HG03457 (cell line): ENCODE measurements at regions not wholly inside any gene's neighbourhood (a gene's known extent, or its start where the extent isn't known, plus 50 kb on each side); places are given as distances from the start of the nearest gene placed in this dataset.
"Not testable (repeated sequence)": the region's sequence is repeated elsewhere in the genome, so short reads cannot be mapped to it uniquely, and the experiment has no call there.

Experiments used
- ATAC-seq: cut with Tn5 transposase; IDR thresholded peaks from one replicate; pipeline ENCODE4 v1.9.1; 2021; ENCODE audit warnings: moderate number of reproducible peaks; ENCODE audit not compliant: unreplicated experiment

- no peak for ATAC-seq
Measured at GRCh38 chr20:19834287-19834686, 76.2 kb downstream of the RIN2 start.

GRCh38 chr20:19834783-19835182, 76.7 kb downstream of the RIN2 start:
- ATAC-seq = no peak

DNA sequence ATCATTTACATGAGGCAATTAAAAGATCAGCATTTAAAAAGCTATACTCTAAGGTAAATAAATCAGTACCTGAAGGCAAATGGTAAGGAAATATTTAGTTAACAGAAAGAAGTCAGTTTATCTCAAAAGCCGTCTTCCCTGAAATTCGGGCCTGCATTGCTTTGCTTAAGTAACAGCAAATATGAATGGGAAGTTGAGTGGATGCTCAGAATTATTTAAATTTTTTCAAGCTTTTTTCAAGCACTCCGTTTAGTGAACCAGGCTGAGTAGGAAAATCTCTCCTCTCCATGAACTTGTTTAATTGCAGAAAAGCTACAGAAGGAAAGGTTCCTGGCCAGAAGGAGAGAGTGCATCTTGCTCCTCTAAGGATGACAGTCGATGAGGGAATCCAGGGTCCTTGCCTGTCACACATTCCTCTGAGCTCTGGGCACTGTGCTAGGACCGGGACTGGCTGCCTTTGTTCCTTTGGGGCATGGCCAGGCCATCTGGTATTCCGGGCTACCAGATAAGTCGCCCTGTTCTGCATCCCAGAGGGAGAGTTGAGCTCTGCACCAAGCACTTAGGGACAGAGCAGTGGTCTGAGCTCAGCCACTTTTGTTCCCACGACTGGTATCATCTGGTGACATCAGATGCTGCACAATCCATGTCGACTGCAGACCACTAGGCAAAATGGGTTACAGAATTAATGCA, 77.6 kb downstream of the RIN2 start:
- ATAC-seq = no peak

GRCh38 chr20:19838468-19838867, 80.4 kb downstream of the RIN2 start:
- no peak for ATAC-seq

DNA sequence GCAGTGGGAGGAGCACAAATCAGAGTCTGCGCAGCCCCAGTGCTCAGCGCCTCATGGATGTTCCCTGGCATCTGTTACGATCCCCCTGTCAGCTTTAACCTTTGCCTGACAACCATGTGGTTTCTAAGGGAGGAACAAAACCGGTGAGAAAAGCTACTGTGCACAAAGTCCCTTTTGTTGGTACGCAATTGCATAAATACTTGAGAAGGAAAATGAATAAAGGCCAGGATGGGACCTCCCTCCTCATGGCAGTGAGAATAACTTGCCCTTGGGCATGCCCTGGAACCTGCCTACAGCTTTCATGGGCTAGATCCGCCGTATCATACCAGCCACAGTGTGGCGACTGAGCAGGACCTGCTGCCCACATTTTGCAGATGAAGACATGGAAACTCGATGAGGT, 81.0 kb downstream of the RIN2 start:
- ATAC-seq = no peak

- ATAC-seq = no peak
Measured at GRCh38 chr20:19840111-19840710, 82.2 kb downstream of the RIN2 start.

DNA sequence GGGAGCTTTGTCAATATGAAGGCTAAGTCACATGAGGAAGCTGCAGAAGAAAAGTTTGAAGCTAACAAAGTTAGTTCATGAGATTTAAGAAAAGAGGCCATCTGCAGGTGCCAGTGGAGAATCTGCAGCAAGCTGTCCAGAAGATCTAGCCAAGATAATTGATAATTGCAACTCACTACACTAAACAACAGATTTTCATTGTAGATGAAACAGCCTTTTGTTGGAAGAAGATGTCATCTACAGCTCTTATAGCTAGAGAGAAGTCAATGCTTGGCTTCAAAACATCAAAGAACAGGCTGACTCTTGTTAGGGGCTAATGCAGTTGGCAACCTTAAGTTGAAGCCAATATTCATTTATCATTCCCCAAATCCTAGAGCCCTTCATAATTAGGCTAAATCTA, 83.7 kb downstream of the RIN2 start:
- ATAC-seq = no peak

DNA sequence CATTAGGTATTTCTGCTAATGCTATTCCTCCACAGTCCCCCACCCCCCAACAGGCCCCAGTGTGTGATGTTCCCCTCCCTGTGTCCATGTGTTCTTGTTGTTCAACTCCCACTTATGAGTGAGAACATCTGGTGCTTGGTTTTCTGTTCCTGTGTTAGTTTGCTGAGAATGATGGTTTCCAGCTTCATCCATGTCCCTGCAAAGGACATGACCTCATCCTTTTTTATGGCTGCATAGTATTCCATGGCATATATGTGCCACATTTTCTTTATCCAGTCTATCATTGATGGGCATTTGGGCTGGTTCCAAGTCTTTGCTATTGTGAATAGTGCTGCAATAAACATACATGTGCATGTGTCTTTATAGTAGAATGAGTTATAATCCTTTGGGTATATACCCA, 86.8 kb downstream of the RIN2 start:
- not testable (repeated sequence) for ATAC-seq

GRCh38 chr20:19847383-19847782, 89.3 kb downstream of the RIN2 start:
- ATAC-seq = no peak

DNA sequence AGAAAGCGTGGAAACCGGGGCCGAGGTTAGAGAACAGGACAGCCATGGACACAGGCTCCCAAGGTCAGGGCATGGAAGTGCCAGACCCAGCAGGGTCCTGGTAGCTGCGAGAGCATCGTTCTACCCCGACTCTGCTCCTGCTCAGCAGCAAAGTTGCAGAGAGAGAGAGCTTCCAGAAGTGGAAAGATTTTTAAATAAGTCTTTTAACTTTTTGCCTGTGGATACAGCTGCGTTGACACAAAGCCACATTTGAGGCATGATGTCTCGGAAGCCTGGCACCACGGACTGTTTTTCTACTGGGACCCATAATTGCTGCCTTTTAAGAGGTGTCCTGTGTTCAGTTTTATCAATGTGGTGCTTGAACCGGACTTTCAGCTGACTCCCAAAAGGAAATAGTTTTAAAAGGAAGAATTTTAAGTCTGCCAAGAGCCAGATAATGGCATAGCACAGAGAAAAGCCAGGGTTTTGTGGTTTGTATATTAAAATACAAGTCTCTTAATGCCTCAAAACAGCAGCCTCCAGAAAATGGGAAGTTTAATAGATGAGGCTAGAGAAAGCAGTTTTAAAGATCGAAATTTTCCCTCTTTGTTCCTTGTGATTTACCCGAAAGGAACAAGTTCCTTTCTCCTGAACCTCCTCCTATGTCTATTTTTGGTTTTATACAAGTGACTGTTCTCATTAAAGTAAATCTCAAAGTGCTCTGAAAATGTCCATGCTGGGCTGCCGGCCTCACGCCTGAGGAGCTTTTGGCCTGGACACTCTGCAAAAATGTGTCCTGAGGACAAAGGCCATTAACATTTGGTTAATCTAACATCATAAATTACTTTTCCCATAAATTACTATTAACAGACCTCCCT, 91.5 kb downstream of the RIN2 start:
- no peak for ATAC-seq

GRCh38 chr20:19850198-19850533, 92.1 kb downstream of the RIN2 start:
- ATAC-seq = no peak

DNA sequence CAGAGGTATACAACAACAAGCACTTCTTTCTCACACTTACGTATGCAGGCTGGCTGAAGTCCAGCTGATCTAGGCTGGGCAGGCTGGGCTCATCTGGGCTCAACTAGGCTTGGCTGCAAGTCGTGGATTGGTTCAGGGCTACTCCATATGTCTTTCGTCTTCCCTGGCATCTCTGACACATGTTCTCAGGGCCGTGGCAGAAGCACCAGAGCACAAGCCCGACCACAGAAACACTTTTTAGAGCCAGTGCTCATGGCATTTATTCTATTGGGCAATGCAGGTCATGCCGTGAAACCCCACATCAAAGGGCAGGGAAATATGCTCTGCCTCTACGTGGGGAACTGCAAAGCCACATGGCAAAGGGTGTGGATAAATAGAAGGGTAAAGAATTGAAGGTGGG, 93.8 kb downstream of the RIN2 start:
- no peak for ATAC-seq

DNA sequence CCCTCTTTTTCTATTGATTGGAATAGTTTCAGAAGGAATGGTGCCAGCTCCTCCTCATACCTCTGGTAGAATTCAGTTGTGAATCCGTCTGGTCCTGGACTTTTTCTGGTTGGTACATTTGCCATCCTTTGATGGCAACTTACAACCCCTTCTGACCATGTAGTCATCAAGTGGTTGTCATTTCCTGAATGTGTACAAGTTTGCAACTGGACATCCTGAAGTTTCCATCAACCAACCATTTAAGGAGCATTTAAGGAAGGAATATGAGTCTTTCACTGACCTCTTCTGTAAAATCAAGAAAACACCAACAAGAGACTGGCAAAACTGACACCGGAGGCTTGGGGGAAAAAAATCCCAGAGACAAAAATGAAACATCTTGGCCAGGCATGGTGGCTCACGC, 97.4 kb downstream of the RIN2 start:
- ATAC-seq = no peak

DNA sequence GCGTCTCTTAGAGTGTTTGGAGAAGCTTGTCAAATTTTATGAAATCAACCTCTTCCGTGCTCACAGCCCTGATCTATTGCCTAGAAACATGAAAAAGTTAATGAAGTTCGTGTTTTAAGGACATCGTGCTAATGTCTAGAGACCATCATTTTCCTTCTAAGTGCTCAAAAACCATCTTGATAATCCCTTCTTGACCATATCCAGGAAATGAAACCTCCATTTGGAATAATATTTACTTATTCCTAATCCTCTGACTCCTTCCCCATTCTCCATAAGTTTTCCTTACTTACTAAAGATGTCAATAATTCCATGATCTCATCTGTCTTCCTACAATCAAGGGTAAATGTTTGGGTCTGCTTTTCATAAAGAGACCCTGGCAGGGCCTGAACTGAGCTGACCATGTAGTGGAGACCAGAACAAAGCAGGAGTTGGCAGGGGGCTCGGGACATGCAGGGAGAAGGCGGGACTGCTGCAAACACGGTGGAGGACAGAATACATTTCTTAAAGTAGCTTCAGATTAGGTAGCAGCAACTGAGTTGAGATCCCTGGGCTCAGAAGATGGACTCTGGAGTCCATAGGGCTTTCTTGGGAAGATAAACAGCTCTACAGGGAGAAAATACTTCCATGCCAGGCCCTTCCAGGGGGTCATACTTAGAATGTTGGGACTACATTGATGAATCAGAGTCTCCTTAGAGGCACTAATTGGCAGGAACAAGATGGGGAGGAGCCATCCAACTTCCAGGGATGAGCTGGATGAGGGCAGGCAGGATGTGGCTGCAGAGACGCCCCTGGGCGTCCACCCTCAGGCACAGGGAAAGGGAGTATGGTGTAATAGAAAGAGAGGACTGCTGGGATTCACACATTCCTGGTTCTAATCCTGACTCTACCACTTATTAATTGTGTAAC, 100.7 kb downstream of the RIN2 start:
- ATAC-seq = no peak

- no peak for ATAC-seq
Measured at GRCh38 chr20:19859444-19859843, 101.4 kb downstream of the RIN2 start.

DNA sequence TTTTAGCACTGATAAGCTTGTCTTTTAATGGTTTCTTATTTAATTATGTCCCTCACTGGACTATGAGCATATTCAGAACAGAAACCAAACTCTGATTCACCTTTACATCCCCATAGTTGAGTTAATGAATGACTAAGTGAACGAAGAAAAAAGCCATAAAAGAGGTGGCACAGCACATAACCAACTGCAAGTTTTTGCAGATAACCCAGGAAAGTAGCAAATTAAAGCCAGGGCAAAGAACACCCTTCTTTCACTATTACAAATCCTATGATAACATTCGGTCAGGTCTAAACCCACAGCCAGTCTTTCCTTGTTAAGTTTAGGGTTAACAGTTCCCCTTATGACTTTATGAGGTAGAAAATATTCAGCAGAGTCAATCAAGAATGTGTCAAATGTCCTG, 102.7 kb downstream of the RIN2 start:
- ATAC-seq = no peak

DNA sequence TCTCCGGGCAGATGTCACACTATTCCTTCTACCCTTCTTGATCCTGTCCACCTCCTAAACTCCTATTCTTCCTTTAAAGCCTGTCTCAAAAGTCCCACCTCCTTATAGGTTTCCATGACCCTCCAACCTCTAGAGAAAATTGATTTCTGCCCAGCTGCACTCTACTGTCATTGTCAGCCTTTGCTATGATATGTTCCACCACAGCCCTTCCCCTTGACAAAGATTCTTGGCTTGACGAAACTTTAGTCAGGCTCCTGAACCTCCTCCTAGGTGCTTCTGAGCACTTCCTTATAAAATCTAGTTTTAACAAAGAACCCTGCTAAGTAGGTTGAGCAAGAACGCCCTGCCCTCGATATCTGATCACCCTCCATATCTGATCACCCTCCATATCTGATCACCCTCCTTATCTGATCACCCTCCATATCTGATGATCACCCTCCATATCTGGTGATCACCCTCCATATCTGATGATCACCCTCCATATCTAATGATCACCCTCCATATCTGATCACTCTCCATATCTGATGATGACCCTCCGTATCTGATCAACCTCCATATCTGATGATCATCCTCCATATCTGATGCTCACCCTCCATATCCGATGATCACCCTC, 103.2 kb downstream of the RIN2 start:
- ATAC-seq = no peak

DNA sequence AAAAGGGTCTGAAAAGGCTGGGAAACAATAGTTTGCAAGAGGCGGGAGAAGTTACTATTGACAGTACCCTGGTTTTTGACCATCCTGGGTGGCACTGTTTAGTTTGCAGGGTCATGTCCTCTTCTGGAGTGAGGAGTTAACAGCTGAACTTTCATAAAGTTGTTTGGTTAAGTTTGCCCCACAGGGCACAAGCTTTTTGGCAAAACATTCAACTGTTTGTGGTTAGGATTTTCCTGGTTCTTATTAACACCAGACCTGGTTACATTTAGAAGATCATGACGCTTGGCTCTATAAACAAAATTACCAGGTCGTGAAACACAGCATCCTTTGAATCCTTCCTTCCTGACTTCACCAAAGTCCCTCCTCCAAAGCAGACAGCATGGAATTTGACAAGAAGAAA, 106.1 kb downstream of the RIN2 start:
- no peak for ATAC-seq

DNA sequence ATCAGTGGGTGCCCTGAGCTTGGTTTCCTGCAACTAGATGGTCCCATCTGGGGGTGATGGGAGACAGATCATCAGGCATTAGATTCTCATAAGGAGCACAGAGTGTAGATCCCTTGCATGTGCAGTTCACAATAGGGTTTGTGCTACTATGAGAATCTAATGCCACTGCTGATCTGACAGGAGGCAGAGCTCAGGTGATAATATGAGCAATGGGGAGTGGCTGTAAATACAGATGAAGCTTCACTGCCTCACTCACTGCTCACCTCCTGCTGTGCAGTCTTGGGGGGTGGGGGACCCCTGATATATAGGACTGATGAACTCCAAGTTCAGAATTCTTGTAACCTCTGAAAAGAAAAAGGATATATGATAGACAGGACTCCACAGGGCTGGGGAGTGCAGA, 108.0 kb downstream of the RIN2 start:
- no peak for ATAC-seq

- no peak for ATAC-seq
Measured at GRCh38 chr20:19867074-19867473, 109.0 kb downstream of the RIN2 start.

DNA sequence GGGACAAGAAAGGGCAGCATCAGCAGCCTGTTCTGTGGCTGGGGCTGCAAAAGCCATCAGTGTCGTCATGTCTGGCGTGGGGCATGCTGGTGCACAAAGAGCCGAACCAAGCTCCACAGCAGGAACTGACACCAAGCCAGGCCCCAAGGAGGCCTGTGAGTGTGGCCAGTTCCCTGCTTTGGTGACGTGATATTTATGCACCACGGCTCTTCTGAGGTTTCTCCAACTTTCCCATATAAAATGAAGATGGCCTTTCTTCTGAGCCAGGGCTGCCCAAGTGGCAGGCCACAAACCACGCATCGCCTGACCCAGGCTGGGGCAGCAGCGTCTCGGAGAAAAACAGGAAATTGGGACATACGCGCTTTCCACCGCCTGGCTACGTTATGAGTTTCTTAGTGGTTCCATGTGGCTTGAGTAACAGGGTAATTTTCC, 109.9 kb downstream of the RIN2 start:
- no peak for ATAC-seq
